HG03095 (cell line): ENCODE measurements at regions not wholly inside any gene's neighbourhood (a gene's known extent, or its start where the extent isn't known, plus 50 kb on each side); places are given as distances from the start of the nearest gene placed in this dataset.
"Not testable (repeated sequence)": the region's sequence is repeated elsewhere in the genome, so short reads cannot be mapped to it uniquely, and the experiment has no call there.

Experiments used
- ATAC-seq: cut with Tn5 transposase; IDR thresholded peaks from one replicate; pipeline ENCODE4 v1.9.1; 2021; ENCODE audit warnings: moderate library complexity; ENCODE audit not compliant: unreplicated experiment

DNA sequence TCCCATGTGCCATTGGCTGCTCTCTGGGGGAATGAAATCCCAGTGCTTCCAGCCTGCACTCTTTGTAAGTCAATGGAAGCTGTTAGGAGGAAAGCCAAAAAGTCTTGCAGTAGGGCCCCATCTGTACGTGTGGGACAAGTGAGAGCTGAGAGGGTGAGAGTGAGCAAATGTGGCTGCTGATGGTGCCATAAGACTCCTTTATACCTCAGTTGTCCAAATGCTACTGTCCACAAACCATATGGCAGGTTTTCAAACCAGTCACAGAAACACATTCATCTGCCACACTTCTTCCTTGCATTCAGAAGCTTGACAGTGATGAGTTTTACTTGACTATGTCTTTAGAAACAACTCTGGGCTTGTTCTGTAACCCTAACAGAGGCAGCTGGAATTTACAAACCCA, 543.8 kb downstream of the CSNK1G3 start:
- no peak for ATAC-seq

DNA sequence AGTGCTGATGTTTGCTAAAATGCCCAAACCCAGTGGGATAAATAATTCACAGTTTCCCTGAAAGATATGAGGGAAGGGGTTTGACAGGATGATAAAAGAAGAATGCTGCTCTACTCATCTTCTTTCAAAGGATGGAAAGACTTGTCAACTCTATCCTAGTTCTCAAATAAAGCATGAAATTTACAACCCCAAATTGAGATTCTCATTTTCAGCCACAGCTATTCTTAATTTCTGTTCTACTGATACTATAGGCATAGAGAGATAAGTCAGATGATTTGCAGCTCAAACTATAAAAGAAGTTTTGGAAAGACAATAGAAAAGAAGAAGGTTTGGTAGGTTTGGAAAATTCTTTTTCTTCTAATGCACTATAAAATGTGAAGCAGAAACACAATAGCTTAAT, 542.6 kb downstream of the CSNK1G3 start:
- ATAC-seq: peak; percentile 43

DNA sequence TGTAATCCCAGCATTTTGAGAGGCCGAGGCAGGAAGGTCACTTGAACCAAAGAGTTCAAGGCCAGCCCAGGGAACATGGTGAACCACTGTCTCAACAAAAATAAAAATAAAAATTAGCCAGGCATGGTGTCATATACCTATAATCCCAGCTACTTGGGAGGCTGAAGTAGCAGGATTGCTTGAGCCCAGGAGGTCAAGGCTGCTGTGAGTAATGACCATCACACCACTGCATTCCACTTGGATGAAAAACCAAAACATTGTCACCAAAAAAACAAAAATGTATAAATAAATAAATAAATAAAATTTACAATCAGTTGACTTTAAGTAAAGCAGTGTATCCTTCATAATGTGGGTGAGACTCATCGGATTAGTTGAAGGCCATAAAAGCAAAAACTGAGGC, 541.4 kb downstream of the CSNK1G3 start:
- no peak for ATAC-seq

GRCh38 chr5:124052201-124052600, 540.2 kb downstream of the CSNK1G3 start:
- no peak for ATAC-seq

- ATAC-seq: no peak
Measured at GRCh38 chr5:124050120-124050770, 538.3 kb downstream of the CSNK1G3 start.

- ATAC-seq: no peak
Measured at GRCh38 chr5:124045412-124045811, 533.4 kb downstream of the CSNK1G3 start.

DNA sequence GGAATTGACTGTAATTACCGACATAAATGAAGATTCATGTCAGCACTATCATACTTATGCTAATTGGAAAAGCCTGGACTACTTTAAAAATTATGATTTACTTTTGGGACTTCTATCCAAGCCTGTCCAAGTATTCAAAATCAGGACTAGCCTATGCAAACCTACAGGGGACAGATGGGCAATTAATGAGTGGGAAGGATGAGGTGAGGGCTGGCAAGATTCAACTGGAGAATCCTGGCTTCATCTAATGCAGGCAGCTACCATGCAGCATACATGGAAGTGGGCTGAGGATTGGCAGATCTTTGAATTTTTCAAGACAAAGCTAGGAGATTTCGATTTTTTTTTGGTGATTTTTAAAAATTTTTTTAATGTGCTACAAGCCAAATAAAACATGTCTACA, 532.6 kb downstream of the CSNK1G3 start:
- no peak for ATAC-seq

DNA sequence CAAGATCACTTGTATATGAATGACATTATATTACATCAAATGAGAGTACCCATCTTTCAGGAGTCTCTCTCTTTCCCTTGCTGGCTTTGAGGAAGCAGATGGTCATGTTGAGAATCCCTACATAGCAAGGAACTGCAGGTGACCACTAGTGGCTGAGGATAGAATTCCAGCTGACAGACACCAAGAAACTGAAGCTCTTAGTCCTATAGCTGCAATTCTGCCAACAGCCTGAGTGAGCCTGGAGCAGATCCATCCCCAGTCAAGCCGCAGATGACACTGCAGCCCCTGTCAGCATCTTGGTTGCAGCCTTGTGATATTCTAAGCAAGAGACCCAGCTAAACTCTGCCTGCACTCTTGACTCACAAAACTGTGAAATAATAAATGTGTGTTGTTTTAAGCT, 531.5 kb downstream of the CSNK1G3 start:
- no peak for ATAC-seq

DNA sequence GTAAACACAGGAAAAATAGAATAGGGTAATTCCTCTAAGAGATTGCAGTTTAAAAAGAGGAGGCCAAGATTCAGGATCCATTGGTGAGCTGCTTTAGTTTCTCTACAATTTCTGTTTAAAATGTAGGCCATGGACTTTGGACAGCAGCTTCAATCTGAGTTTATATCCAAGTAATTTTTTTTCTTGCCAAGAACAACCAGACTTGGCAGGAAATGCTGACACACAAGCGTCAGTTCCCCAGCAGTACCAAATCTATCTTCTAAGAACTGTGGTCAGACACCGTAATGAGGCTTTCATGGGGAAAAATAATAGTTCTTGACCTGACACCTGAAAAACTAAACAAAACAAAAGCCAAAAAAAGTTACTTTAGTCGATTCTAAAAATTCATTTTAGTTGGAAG, 528.8 kb downstream of the CSNK1G3 start:
- no peak for ATAC-seq

DNA sequence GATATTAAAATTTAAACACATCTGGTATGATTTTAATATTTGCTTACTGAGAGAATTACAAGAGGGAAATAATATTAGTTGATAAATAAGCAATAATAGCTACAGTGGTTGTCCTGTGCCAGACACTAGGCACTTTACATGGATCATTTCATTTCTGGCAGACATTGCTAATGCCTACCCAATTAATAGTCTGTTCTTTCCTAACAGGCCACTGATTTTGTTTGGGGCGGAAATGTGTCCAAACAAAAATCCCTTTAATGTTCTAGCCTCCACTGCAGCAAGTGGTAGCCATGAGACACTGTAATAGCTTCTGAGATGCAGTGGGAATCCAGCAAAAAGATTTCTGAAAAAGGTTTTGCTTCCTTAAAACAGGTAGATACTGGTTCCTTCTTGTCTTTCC, 527.4 kb downstream of the CSNK1G3 start:
- no peak for ATAC-seq

DNA sequence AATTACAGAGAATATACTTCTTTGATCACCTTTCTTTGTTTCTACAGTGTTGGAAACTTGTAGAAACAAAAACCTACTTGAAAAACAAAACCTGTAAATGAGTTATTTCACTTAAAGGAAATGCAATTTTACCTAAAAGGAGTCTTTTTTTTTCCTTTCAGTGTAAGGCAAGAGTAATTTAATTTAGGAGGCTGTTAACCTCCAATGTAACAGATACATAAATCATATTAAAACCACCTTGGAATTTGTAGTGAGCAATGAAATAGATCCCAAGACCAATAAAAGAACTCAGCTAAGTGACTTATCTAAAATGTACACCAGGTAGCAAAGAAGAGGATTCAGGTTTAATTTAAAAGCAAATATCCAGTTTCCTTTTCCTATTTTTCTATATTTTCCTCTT, 524.8 kb downstream of the CSNK1G3 start:
- ATAC-seq: no peak

DNA sequence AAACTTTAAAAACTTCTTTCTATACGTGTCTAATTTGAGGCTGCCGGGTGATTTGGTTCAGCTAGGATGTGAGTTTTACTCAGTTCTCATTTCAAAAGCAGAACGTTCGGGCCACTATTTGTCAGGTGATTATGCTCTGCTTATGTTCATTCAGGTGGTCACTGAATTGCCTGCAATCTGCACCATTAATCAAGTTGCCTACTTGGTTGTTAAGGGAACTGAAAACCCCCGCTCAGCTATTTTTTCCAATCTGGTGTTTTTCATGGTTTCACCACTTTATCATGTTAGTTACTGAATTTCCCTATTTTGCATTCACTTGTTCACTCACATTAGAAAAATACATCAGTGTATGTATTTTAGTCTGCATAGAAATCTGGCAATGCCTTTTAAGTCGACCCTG, 523.0 kb downstream of the CSNK1G3 start:
- ATAC-seq: peak; percentile 97

DNA sequence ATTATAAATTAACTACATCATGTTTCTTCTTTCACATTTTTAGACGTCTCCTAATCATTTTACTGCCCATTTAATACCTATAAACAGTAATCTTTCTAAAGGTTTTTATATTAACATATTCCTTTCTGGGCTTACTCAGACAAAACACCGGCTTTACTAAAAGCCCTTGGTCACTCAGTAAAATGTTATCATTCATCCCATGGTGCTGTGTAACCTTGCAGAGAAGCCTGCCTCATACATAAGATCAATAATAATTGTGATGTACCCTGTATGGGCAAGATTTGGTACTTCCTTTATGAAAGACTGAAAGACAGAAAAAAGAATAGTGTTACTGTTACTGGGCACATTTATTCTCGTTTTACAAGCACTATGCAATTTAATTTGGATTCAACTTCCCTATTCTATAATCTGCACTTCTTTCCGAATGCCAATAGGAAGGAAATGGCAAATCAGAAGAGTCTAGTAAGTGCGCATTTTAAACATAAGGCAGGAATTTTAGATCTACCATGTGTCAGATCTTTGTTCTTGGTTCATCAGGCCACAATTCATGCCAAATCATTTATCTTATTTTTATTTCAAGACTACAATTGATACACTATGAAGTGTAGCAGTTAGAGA, 522.2 kb downstream of the CSNK1G3 start:
- no peak for ATAC-seq

DNA sequence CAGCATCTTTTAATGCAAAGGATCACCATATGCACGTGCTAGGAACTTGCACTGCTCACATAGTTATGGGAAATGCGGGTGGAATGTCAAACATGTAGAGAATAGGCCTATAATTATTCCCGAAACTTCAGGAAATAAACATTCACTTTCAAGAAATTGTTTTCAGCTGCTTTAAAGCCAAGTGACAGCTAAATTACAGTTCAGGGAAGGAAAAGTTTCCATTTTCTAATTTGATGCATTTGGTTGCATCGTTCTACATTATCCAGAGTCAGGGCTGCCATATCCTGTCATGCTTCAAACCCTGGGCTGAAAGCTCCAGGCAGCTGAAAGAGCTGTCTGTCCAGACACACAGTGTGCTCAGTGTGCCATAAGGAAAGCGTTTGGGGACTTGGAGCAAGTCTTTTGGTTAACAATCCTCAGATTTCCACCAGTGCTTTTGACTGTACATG, 518.1 kb downstream of the CSNK1G3 start:
- no peak for ATAC-seq

DNA sequence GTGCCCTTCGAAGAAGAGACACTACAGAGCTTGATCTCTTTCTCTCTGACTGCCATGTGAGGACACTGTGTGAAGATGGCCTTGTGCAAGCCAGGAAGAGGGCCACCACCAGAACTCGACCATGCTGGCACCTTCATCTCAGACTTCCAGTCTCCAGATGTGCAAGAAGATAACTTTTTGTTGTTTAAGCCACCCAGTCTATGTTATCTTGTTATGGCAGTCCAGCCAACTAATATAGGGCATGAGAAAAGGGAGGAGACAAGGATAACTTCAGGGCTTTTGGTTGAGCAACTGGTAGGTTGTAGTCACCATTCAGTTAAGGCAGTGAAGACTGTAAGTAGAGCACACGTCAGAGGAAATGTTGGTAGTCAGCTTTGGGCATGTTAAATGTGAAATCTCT, 515.5 kb downstream of the CSNK1G3 start:
- no peak for ATAC-seq

DNA sequence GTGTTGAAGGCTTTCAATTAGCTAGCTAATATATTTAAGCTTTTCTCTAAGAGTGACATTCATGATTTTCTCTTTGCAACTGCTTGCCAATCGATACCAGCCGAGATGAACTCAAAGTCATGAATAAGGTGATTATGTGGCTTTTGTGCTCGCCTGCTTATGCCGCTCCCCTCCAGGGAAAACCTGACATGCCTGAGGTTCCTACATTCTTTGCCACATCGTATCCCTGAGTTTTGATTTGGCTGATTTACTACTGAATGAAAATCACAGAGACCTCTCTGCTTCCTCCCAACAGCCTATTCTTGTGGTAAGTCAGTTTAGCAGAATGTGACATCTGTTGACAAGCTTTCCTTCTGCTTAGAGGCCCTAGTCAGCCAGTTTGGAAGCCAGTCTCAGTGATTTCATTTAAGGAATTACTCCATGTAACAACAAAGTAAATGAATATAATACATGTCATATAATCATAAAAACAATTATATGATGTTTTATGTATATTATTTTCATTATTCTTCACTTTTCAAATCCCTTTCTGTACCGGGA, 513.4 kb downstream of the CSNK1G3 start:
- ATAC-seq: no peak

DNA sequence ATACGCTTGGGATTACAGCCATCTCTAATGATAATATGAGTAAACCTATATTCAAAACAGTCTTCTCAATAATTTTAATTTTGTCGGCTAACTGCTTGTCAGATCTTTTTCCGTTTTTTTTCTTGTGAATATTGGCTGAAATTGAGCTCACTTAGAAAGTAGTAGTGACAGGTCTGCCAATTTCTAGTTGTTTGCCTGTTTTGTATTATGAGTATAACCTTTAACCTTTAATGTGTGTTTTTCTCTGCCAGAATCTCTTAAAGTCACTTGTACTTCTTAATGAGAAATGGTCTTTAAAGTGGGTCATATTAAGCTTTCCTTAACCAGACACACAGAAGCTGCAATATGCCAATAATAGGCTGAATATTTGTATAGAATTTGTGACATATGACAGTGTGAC, 511.0 kb downstream of the CSNK1G3 start:
- no peak for ATAC-seq

GRCh38 chr5:124021776-124022175, 509.8 kb downstream of the CSNK1G3 start:
- no peak for ATAC-seq

- ATAC-seq: no peak
Measured at GRCh38 chr5:124021066-124021641, 509.2 kb downstream of the CSNK1G3 start.

- ATAC-seq: not testable (repeated sequence)
Measured at GRCh38 chr5:124017321-124017720, 505.3 kb downstream of the CSNK1G3 start.

GRCh38 chr5:124007675-124008398, 495.9 kb downstream of the CSNK1G3 start:
- no peak for ATAC-seq
